Thyroid gland (tissue), 4 donors: ENCODE measurements at regions not wholly inside any gene's neighbourhood (a gene's known extent, or its start where the extent isn't known, plus 50 kb on each side); places are given as distances from the start of the nearest gene placed in this dataset.

Experiments used
- CTCF ChIP-seq, 6 experiments: fragments of 200-600 bp in 3 of 6; fragments of 450-650 bp in 3 of 6; sonication (generic) in 3 of 6; IDR thresholded peaks; one replicate each; pipeline ENCODE4 v1.5.1; 2016 to 2019; ENCODE audit warnings: antibody characterized with exemption in 6 of 6, mild to moderate bottlenecking in 2 of 6, inconsistent platforms in 1 of 6, moderate library complexity in 1 of 6
- POLR2A ChIP-seq, 2 donors: fragments of 450-650 bp; IDR thresholded peaks; one replicate each; pipeline ENCODE4 v1.6.1; 2017; ENCODE audit warnings: antibody characterized with exemption in 2 of 2, mild to moderate bottlenecking in 2 of 2, moderate library complexity in 1 of 2

GRCh38 chr2:234874347-234875046 lies 77.3 kb upstream of the SH3BP4 start:
- no peak for TF ChIP-seq CTCF (IDR thresholded peaks at IDR 0.05)
- no peak for TF ChIP-seq POLR2A (IDR thresholded peaks at IDR 0.05)
